Mononuclear cell (primary cell): ENCODE measurements at regions not wholly inside any gene's neighbourhood (a gene's known extent, or its start where the extent isn't known, plus 50 kb on each side); places are given as distances from the start of the nearest gene placed in this dataset.
"Not testable (repeated sequence)": the region's sequence is repeated elsewhere in the genome, so short reads cannot be mapped to it uniquely, and the experiment has no call there.

Source experiments
- H3K27me3 ChIP-seq: 2 replicates; pipeline ENCODE4 v1.6.0; 2011; ENCODE audit warnings: low read length, control low read depth; ENCODE audit not compliant: insufficient read depth
- H3K4me1 ChIP-seq: 2 replicates; pipeline ENCODE4 v1.5.1; 2011; ENCODE audit warnings: mild to moderate bottlenecking, low read length, control low read depth; ENCODE audit not compliant: insufficient read depth
- H3K4me3 ChIP-seq: 2 replicates; pipeline ENCODE4 v1.5.1; 2011; ENCODE audit warnings: mild to moderate bottlenecking, low read length, moderate library complexity
- H3K9me3 ChIP-seq: 2 replicates; pipeline ENCODE4 v1.5.1; 2011; ENCODE audit warnings: low read depth, mild to moderate bottlenecking, control low read depth, low read length

GRCh38 chr15:66882251-66883020 lies 180.4 kb downstream of the SMAD6 start:
- Histone ChIP-seq H3K27me3 (no peaks in the 10 kb centered on the region), H3K4me1 (no peaks in the 10 kb centered on the region), H3K9me3 (no peaks in the 10 kb centered on the region), H3K4me3 (no peak overlapping the region)

GRCh38 chr15:66883284-66883911 lies 181.4 kb downstream of the SMAD6 start:
- Histone ChIP-seq H3K27me3 (no peaks in the 10 kb centered on the region), H3K4me3 (no peak overlapping the region), H3K9me3 (no peaks in the 10 kb centered on the region), H3K4me1 (no peaks in the 10 kb centered on the region)

- H3K27me3 ChIP-seq, result no peaks in the 10 kb centered on the region
- H3K9me3 ChIP-seq, result no peaks in the 10 kb centered on the region
- H3K4me1 ChIP-seq, result no peaks in the 10 kb centered on the region
- no peak overlapping the region for H3K4me3 ChIP-seq
Measured at GRCh38 chr15:66884115-66884622, 181.2 kb upstream of the SMAD3 start.

- no peaks in the 10 kb centered on the region for H3K9me3 ChIP-seq
- no peaks in the 10 kb centered on the region for H3K27me3 ChIP-seq
- no peak overlapping the region for H3K4me3 ChIP-seq
- H3K4me1 ChIP-seq, result no peaks in the 10 kb centered on the region
Measured at GRCh38 chr15:66884661-66885237, 180.7 kb upstream of the SMAD3 start.

- H3K4me3 ChIP-seq, result no peak overlapping the region
- H3K9me3 ChIP-seq, result no peaks in the 10 kb centered on the region
- no peaks in the 10 kb centered on the region for H3K4me1 ChIP-seq
- no peaks in the 10 kb centered on the region for H3K27me3 ChIP-seq
Measured at GRCh38 chr15:66885281-66885915, 180.0 kb upstream of the SMAD3 start.

GRCh38 chr15:66886241-66886675 lies 179.1 kb upstream of the SMAD3 start:
- Histone ChIP-seq H3K9me3 (no peaks in the 10 kb centered on the region), H3K4me1 (no peaks in the 10 kb centered on the region), H3K4me3 (no peak overlapping the region), H3K27me3 (no peaks in the 10 kb centered on the region)

- no peaks in the 10 kb centered on the region for H3K4me1 ChIP-seq
- H3K9me3 ChIP-seq, result no peaks in the 10 kb centered on the region
- H3K27me3 ChIP-seq, result no peaks in the 10 kb centered on the region
- no peak overlapping the region for H3K4me3 ChIP-seq
Measured at GRCh38 chr15:66886686-66887273, 178.6 kb upstream of the SMAD3 start.

- not testable (repeated sequence) for H3K9me3 ChIP-seq, H3K27me3 ChIP-seq, H3K4me3 ChIP-seq, H3K4me1 ChIP-seq
Measured at GRCh38 chr15:66889298-66889697, 176.1 kb upstream of the SMAD3 start.

GRCh38 chr15:66891776-66892175 lies 173.6 kb upstream of the SMAD3 start:
- Histone ChIP-seq H3K9me3 (no peaks in the 10 kb centered on the region), H3K4me3 (no peak overlapping the region), H3K4me1 (no peaks in the 10 kb centered on the region)

GRCh38 chr15:66893294-66893693 lies 172.1 kb upstream of the SMAD3 start:
- no peaks in the 10 kb centered on the region for H3K4me1 ChIP-seq
- no peak overlapping the region for H3K4me3 ChIP-seq
- no peaks in the 10 kb centered on the region for H3K27me3 ChIP-seq
- no peaks in the 10 kb centered on the region for H3K9me3 ChIP-seq

More at GRCh38 chr15:66891776-66892175, 173.6 kb upstream of the SMAD3 start:
- H3K27me3 ChIP-seq, result no peaks in the 10 kb centered on the region

- Histone ChIP-seq H3K9me3 (no peaks in the 10 kb centered on the region), H3K4me1 (no peaks in the 10 kb centered on the region), H3K27me3 (no peaks in the 10 kb centered on the region), H3K4me3 (no peak overlapping the region)
Measured at GRCh38 chr15:66894363-66894762, 171.0 kb upstream of the SMAD3 start.

- Histone ChIP-seq H3K27me3 (no peaks in the 10 kb centered on the region), H3K4me3 (no peak overlapping the region), H3K4me1 (no peaks in the 10 kb centered on the region), H3K9me3 (no peaks in the 10 kb centered on the region)
Measured at GRCh38 chr15:66894986-66895780, 170.2 kb upstream of the SMAD3 start.

GRCh38 chr15:66895794-66896453 lies 169.5 kb upstream of the SMAD3 start:
- Histone ChIP-seq H3K4me1 (peaks cover 1% of the 10 kb centered on the region), H3K27me3 (no peaks in the 10 kb centered on the region), H3K4me3 (no peak overlapping the region), H3K9me3 (no peaks in the 10 kb centered on the region)

- H3K4me1 ChIP-seq, result peaks cover 8% of the 10 kb centered on the region
- H3K27me3 ChIP-seq, result no peaks in the 10 kb centered on the region
- H3K4me3 ChIP-seq, result no peak overlapping the region
- H3K9me3 ChIP-seq, result no peaks in the 10 kb centered on the region
Measured at GRCh38 chr15:66896611-66897010, 168.8 kb upstream of the SMAD3 start.
